Fibroblast of lung (primary cell): ENCODE measurements at regions not wholly inside any gene's neighbourhood (a gene's known extent, or its start where the extent isn't known, plus 50 kb on each side); places are given as distances from the start of the nearest gene placed in this dataset.

Experiments used
- DNase-seq, 2 donors: peaks; one replicate each; pipeline versions ENCODE4 v3.0.0 to v3.0.0-alpha.2; 2010; ENCODE audit warnings: low read depth in 2 of 2
- H2AFZ ChIP-seq: 2 replicates; pipeline ENCODE4 v1.5.1; 2012; ENCODE audit warnings: low read length, control low read depth, inconsistent platforms
- H3K27ac ChIP-seq: 2 replicates; pipeline ENCODE4 v1.5.1; 2011; ENCODE audit warnings: low read length, control low read depth; ENCODE audit not compliant: insufficient read depth
- H3K27me3 ChIP-seq: 2 replicates; pipeline ENCODE4 v1.5.1; 2011; ENCODE audit warnings: mild to moderate bottlenecking, low read length; ENCODE audit not compliant: control insufficient read depth, insufficient read depth
- H3K36me3 ChIP-seq: 2 replicates; pipeline ENCODE4 v1.5.1; 2011; ENCODE audit warnings: low read length; ENCODE audit not compliant: control insufficient read depth, insufficient read depth
- H3K4me1 ChIP-seq: 2 replicates; pipeline ENCODE4 v1.5.1; 2011; ENCODE audit warnings: low read length; ENCODE audit not compliant: control insufficient read depth, insufficient read depth; ENCODE audit errors: extremely low read depth
- H3K4me2 ChIP-seq: 2 replicates; pipeline ENCODE4 v1.5.1; 2011; ENCODE audit warnings: low read length, control low read depth; ENCODE audit not compliant: insufficient read depth; ENCODE audit errors: extremely low read depth
- H3K4me3 ChIP-seq, 4 experiments: fragments of 200-600 bp in 1 of 4; sonication (generic) in 1 of 4; replicated peaks in 1 of 4; 2 replicates each; pipeline ENCODE4 v1.5.1; 2011 to 2016; ENCODE audit warnings: low read length in 4 of 4, low read depth in 3 of 4, mild to moderate bottlenecking in 3 of 4, control low read depth in 2 of 4, inconsistent platforms in 1 of 4, mixed read lengths in 1 of 4; ENCODE audit not compliant: insufficient read depth in 1 of 4; ENCODE audit errors: control extremely low read depth in 1 of 4
- H3K79me2 ChIP-seq: 2 replicates; pipeline ENCODE4 v1.5.1; 2012; ENCODE audit warnings: mild to moderate bottlenecking, low read length, inconsistent platforms; ENCODE audit not compliant: control insufficient read depth, insufficient read depth
- H3K9ac ChIP-seq: 2 replicates; pipeline ENCODE4 v1.5.1; 2011; ENCODE audit warnings: mild to moderate bottlenecking, low read length, control low read depth; ENCODE audit not compliant: insufficient read depth
- H3K9me3 ChIP-seq: 2 replicates; pipeline ENCODE4 v1.5.1; 2012; ENCODE audit warnings: low read depth, low read length; ENCODE audit not compliant: control insufficient read depth, insufficient read depth
- H4K20me1 ChIP-seq: 2 replicates; pipeline ENCODE4 v1.5.1; 2011; ENCODE audit warnings: low read length; ENCODE audit not compliant: control insufficient read depth, insufficient read depth; ENCODE audit errors: extremely low read depth
- CTCF ChIP-seq, 2 donors: IDR thresholded peaks in 1 of 2; conservative IDR thresholded peaks in 1 of 2; 1 replicate in 1 of 2; 2 replicates in 1 of 2; pipeline ENCODE4 v1.5.1; 2011 to 2012; ENCODE audit warnings: low read length in 2 of 2, control low read depth in 1 of 2, inconsistent platforms in 1 of 2, low read depth in 1 of 2, mild to moderate bottlenecking in 1 of 2
- EZH2 ChIP-seq: IDR thresholded peaks from 2 replicates; pipeline ENCODE4 v1.5.1; 2012; ENCODE audit warnings: low read length, control low read depth, mild to moderate bottlenecking; ENCODE audit errors: missing control alignments

- Histone ChIP-seq H3K36me3 (no peaks in the 10 kb centered on the region), H3K27ac (no peak overlapping the region), H3K4me1 (peaks cover 3% of the 10 kb centered on the region), H3K27me3 (no peaks in the 10 kb centered on the region), H3K79me2 (no peaks in the 10 kb centered on the region), H3K9ac (no peak overlapping the region), H3K4me3 (no peak overlapping the region), H3K4me2 (no peak overlapping the region), H2AFZ (no peak overlapping the region), H4K20me1 (no peaks in the 10 kb centered on the region), H3K9me3 (no peaks in the 10 kb centered on the region)
- DNase-seq, result no peak
- TF ChIP-seq CTCF (conservative IDR thresholded peaks at IDR 0.05 in 1 of 2, IDR thresholded peaks at IDR 0.05 in 1 of 2; ENCODE audit: low read depth in 1 of 2, low read length in 2 of 2), result no peak
- no peak for TF ChIP-seq EZH2
Observed at GRCh38 chr2:48845684-48846083, 90.2 kb upstream of the LHCGR start.

DNA sequence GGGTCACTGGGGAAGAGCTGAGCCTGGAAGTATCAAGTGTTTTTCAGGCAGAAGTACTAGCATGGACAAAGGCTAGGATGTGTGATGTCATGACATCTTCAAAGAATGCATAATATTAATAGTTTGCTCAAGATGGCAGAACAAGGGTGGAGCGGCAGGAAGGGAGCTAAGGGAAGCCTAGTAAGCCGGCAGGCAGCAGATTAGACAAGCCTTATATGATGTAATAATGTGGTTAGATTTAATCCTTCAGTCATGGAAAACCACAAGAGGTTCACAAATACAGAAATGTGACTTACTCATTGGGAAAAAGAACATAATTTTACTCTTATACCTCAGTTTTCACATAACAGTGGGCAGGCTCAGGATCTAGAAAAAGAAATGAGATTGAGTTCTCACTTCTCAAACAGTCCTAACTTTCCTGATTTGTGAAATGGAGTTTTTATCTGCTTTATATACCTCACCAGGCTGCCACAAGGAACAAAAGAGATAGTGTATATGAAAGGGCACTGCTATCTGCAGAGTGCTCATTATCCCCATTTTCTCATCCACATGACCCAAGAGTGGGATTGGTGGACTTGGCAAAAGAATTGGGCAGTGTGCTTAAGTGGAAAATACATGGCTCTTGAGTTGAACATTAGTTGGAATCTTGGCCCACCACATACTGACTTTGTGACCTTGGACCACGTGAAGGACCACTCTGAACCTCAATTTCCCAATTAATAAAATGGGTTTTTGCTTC lies 89.1 kb upstream of the LHCGR start:
- no peaks in the 10 kb centered on the region for H3K9me3 ChIP-seq
- H3K9ac ChIP-seq, result no peak overlapping the region
- no peak overlapping the region for H2AFZ ChIP-seq
- no peaks in the 10 kb centered on the region for H3K27me3 ChIP-seq
- no peaks in the 10 kb centered on the region for H4K20me1 ChIP-seq
- no peaks in the 10 kb centered on the region for H3K79me2 ChIP-seq
- no peak overlapping the region for H3K4me2 ChIP-seq
- TF ChIP-seq CTCF (conservative IDR thresholded peaks at IDR 0.05 in 1 of 2, IDR thresholded peaks at IDR 0.05 in 1 of 2; ENCODE audit: low read depth in 1 of 2, low read length in 2 of 2), result no peak
- no peak for TF ChIP-seq EZH2
- DNase-seq, result peak; percentile 51 to 91
- peaks cover 3% of the 10 kb centered on the region for H3K4me1 ChIP-seq
- H3K4me3 ChIP-seq, result no peak overlapping the region
- no peak overlapping the region for H3K27ac ChIP-seq
- H3K36me3 ChIP-seq, result no peaks in the 10 kb centered on the region

- Histone ChIP-seq H3K36me3 (no peaks in the 10 kb centered on the region), H3K9me3 (no peaks in the 10 kb centered on the region), H3K79me2 (no peaks in the 10 kb centered on the region), H4K20me1 (no peaks in the 10 kb centered on the region), H3K27me3 (no peaks in the 10 kb centered on the region), H2AFZ (no peak overlapping the region), H3K9ac (no peak overlapping the region), H3K4me2 (no peak overlapping the region), H3K27ac (no peak overlapping the region), H3K4me1 (peaks cover 3% of the 10 kb centered on the region), H3K4me3 (no peak overlapping the region)
- no peak for DNase-seq
- TF ChIP-seq CTCF (conservative IDR thresholded peaks at IDR 0.05 in 1 of 2, IDR thresholded peaks at IDR 0.05 in 1 of 2; ENCODE audit: low read depth in 1 of 2, low read length in 2 of 2), result no peak
- no peak for TF ChIP-seq EZH2
Observed at GRCh38 chr2:48841126-48841525, 85.6 kb upstream of the LHCGR start.
